WTC11 (cell line): ENCODE measurements at regions not wholly inside any gene's neighbourhood (a gene's known extent, or its start where the extent isn't known, plus 50 kb on each side); places are given as distances from the start of the nearest gene placed in this dataset.

ENCODE experiments used
- JUN ChIP-seq: sonication (generic); formaldehyde crosslinking; IDR thresholded peaks from 2 replicates; pipeline ENCODE4 v1.8.0; 2023; ENCODE audit warnings: mild to moderate bottlenecking, missing genetic modification reagents
- ZNF121 ChIP-seq: sonication (generic); formaldehyde crosslinking; IDR thresholded peaks from 2 replicates; pipeline ENCODE4 v1.8.0; 2023; ENCODE audit warnings: missing genetic modification reagents
- TF ChIP-seq, protein P1 (sequence below): fragments of 200-600 bp; IDR thresholded peaks from 2 replicates; pipeline ENCODE4 v1.8.0; 2022; ENCODE audit warnings: antibody characterized with exemption
- TF ChIP-seq, protein P2 (sequence below): sonication (generic); formaldehyde crosslinking; IDR thresholded peaks from 2 replicates; pipeline ENCODE4 v1.8.1; 2022; ENCODE audit warnings: mild to moderate bottlenecking, missing genetic modification reagents, moderate library complexity, borderline replicate concordance
- TF ChIP-seq, protein P3 (sequence below): sonication (generic); formaldehyde crosslinking; IDR thresholded peaks from 2 replicates; pipeline ENCODE4 v1.8.1; 2023; ENCODE audit warnings: mild to moderate bottlenecking, missing genetic modification reagents, moderate library complexity

DNA sequence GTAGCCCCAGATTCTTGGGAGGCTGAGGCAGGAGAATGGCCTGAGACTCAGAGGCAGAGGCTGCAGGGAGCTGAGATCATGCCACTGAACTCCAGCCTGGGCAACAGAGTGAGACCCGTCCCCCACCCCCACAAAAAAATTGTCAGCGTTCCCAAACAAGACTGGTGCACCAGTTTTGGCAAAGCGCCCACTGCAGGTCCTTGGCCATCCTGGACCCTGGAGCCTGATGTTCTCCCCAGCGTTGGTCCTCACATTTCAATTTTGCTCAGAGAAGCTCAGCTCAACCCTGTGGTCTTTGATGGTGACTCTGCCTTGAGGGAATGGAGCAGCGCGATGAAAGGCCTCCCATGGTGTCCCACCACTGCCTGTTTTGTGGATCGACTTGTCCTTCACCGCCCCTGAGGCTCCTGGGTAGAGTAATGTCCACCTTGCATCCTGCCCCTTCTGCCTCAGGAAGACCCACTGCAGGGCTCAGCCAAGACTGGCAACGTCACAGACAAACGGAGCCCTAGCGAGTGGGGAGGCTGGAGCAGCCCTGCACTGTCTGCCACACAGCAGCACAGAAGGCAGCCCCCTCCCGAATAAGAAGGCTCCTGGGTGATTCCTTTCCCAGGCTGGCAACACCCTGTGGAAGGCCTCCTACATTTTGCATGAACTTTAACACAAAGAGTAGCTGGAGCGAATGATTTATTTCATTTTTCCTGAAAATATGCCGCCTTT, 410.9 kb downstream of the TCERG1L start:
- TF ChIP-seq JUN (no peak), ZNF121 (no peak)
- TF ChIP-seq, protein P1, sequence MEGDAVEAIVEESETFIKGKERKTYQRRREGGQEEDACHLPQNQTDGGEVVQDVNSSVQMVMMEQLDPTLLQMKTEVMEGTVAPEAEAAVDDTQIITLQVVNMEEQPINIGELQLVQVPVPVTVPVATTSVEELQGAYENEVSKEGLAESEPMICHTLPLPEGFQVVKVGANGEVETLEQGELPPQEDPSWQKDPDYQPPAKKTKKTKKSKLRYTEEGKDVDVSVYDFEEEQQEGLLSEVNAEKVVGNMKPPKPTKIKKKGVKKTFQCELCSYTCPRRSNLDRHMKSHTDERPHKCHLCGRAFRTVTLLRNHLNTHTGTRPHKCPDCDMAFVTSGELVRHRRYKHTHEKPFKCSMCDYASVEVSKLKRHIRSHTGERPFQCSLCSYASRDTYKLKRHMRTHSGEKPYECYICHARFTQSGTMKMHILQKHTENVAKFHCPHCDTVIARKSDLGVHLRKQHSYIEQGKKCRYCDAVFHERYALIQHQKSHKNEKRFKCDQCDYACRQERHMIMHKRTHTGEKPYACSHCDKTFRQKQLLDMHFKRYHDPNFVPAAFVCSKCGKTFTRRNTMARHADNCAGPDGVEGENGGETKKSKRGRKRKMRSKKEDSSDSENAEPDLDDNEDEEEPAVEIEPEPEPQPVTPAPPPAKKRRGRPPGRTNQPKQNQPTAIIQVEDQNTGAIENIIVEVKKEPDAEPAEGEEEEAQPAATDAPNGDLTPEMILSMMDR: no peak
- TF ChIP-seq, protein P2, sequence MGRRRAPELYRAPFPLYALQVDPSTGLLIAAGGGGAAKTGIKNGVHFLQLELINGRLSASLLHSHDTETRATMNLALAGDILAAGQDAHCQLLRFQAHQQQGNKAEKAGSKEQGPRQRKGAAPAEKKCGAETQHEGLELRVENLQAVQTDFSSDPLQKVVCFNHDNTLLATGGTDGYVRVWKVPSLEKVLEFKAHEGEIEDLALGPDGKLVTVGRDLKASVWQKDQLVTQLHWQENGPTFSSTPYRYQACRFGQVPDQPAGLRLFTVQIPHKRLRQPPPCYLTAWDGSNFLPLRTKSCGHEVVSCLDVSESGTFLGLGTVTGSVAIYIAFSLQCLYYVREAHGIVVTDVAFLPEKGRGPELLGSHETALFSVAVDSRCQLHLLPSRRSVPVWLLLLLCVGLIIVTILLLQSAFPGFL (CRISPR knock-in tag): no peak
- TF ChIP-seq, protein P3, sequence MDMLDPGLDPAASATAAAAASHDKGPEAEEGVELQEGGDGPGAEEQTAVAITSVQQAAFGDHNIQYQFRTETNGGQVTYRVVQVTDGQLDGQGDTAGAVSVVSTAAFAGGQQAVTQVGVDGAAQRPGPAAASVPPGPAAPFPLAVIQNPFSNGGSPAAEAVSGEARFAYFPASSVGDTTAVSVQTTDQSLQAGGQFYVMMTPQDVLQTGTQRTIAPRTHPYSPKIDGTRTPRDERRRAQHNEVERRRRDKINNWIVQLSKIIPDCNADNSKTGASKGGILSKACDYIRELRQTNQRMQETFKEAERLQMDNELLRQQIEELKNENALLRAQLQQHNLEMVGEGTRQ (CRISPR knock-in tag): no peak
